ENCODE measurements at regions not wholly inside any gene's neighbourhood (a gene's known extent, or its start where the extent isn't known, plus 50 kb on each side); places are given as distances from the start of the nearest gene placed in this dataset.
"Not testable (repeated sequence)": the region's sequence is repeated elsewhere in the genome, so short reads cannot be mapped to it uniquely, and the experiment has no call there.

GRCh38 chr6:97347111-97347510 is 64.1 kb upstream of the MMS22L start:
- intact Hi-C loops (cut with micrococcal nuclease), result no loop called here

- intact Hi-C loops (cut with micrococcal nuclease), result no loop called here
These were observed 78.3 kb upstream of the MMS22L start for GRCh38 chr6:97361286-97361685.

- intact Hi-C loops (cut with micrococcal nuclease), result no loop called here
These were observed 81.3 kb upstream of the MMS22L start for GRCh38 chr6:97364327-97364726.

- intact Hi-C loops (cut with micrococcal nuclease), result not testable (repeated sequence)
These were observed 99.1 kb upstream of the MMS22L start for GRCh38 chr6:97382071-97382470.

- intact Hi-C loops (cut with micrococcal nuclease), result no loop called here
These were observed 109.7 kb upstream of the MMS22L start for GRCh38 chr6:97392735-97393134.

- intact Hi-C loops (cut with micrococcal nuclease), result loop anchor here (1.0 to 2.0 kb wide), 6 partner anchors 111 to 769 kb away; partner anchors contain the start of genes MMS22L and NDUFAF4
These were observed 111.2 kb upstream of the MMS22L start for GRCh38 chr6:97394160-97394748.

- intact Hi-C loops (cut with micrococcal nuclease), result no loop called here
These were observed 113.9 kb upstream of the MMS22L start for GRCh38 chr6:97396880-97397279.

GRCh38 chr6:97399208-97399607 is 116.2 kb upstream of the MMS22L start:
- intact Hi-C loops (cut with micrococcal nuclease), result no loop called here

- intact Hi-C loops (cut with micrococcal nuclease), result no loop called here
These were observed 118.5 kb upstream of the MMS22L start for GRCh38 chr6:97401533-97401932.

- intact Hi-C loops (cut with micrococcal nuclease), result no loop called here
These were observed 122.9 kb upstream of the MMS22L start for GRCh38 chr6:97405818-97406409.

- intact Hi-C loops (cut with micrococcal nuclease), result no loop called here
These were observed 123.6 kb upstream of the MMS22L start for GRCh38 chr6:97406633-97407032.

GRCh38 chr6:97411610-97412009 is 128.6 kb upstream of the MMS22L start:
- intact Hi-C loops (cut with micrococcal nuclease), result no loop called here

- intact Hi-C loops (cut with micrococcal nuclease), result no loop called here
These were observed 129.5 kb upstream of the MMS22L start for GRCh38 chr6:97412511-97412910.

- intact Hi-C loops (cut with micrococcal nuclease), result no loop called here
These were observed 139.2 kb upstream of the MMS22L start for GRCh38 chr6:97422171-97422570.

GRCh38 chr6:97423190-97423589 is 140.2 kb upstream of the MMS22L start:
- intact Hi-C loops (cut with micrococcal nuclease), result no loop called here

GRCh38 chr6:97427648-97428047 is 144.6 kb upstream of the MMS22L start:
- intact Hi-C loops (cut with micrococcal nuclease), result no loop called here

- intact Hi-C loops (cut with micrococcal nuclease), result loop anchor here (1.0 to 5.0 kb wide), 3 partner anchors 250 to 890 kb away; no protein-coding TSS in a partner anchor
These were observed 154.1 kb upstream of the MMS22L start for GRCh38 chr6:97437087-97437486.

- intact Hi-C loops (cut with micrococcal nuclease), result loop anchor here (5.0 kb wide), 1 partner anchor 889 kb away; no protein-coding TSS in a partner anchor
These were observed 155.1 kb upstream of the MMS22L start for GRCh38 chr6:97438011-97438671.

GRCh38 chr6:97440590-97441176 is 157.7 kb upstream of the MMS22L start:
- intact Hi-C loops (cut with micrococcal nuclease), result no loop called here

GRCh38 chr6:97443408-97444080 is 160.5 kb upstream of the MMS22L start:
- intact Hi-C loops (cut with micrococcal nuclease), result no loop called here

- intact Hi-C loops (cut with micrococcal nuclease), result no loop called here
These were observed 162.4 kb upstream of the MMS22L start for GRCh38 chr6:97445407-97445806.

Data from T-helper 1 cell treated with Interleukin-12 subunit alpha and Interleukin-12 subunit beta and Interleukin-4 antibody, amounts not matched to agents 30 ng/mL and 1 ng/mL, for 36 hours (primary cell).